H9 (cell line): ENCODE measurements at regions not wholly inside any gene's neighbourhood (a gene's known extent, or its start where the extent isn't known, plus 50 kb on each side); places are given as distances from the start of the nearest gene placed in this dataset.

ENCODE experiments used
- DNase-seq: peaks from one replicate; pipeline ENCODE4 v3.0.0-alpha.2; 2017
- H2AFZ ChIP-seq: one replicate; pipeline ENCODE4 v1.6.1; 2013; ENCODE audit warnings: mild to moderate bottlenecking, low read length, control low read depth, moderate library complexity
- H2AK5ac ChIP-seq: 2 replicates; pipeline ENCODE4 v1.6.1; 2013; ENCODE audit warnings: low read length, control low read depth, mixed read lengths; ENCODE audit not compliant: insufficient read length
- H2BK120ac ChIP-seq: one replicate; pipeline ENCODE4 v1.6.1; 2013; ENCODE audit warnings: low read depth, mild to moderate bottlenecking, low read length, control low read depth, inconsistent platforms; ENCODE audit not compliant: poor library complexity, severe bottlenecking
- H2BK12ac ChIP-seq: 2 replicates; pipeline ENCODE4 v1.6.1; 2013; ENCODE audit warnings: low read length, control low read depth, mixed read lengths, low read depth; ENCODE audit not compliant: insufficient read length
- H2BK15ac ChIP-seq: 2 replicates; pipeline ENCODE4 v1.6.1; 2013; ENCODE audit warnings: low read depth, low read length, control low read depth
- H2BK20ac ChIP-seq: one replicate; pipeline ENCODE4 v1.6.1; 2013; ENCODE audit warnings: low read depth, mild to moderate bottlenecking, low read length, control low read depth, inconsistent platforms; ENCODE audit not compliant: poor library complexity, severe bottlenecking
- H2BK5ac ChIP-seq: 2 replicates; pipeline ENCODE4 v1.6.1; 2013; ENCODE audit warnings: low read length, control low read depth, mixed read lengths; ENCODE audit not compliant: insufficient read length
- H3K14ac ChIP-seq: 2 replicates; pipeline ENCODE4 v1.6.1; 2013; ENCODE audit warnings: low read length, control low read depth; ENCODE audit not compliant: insufficient read depth
- H3K18ac ChIP-seq: 2 replicates; pipeline ENCODE4 v1.6.1; 2013; ENCODE audit warnings: low read depth, mild to moderate bottlenecking, mixed read lengths, low read length, control low read depth; ENCODE audit not compliant: insufficient read length
- H3K23ac ChIP-seq: 2 replicates; pipeline ENCODE4 v1.6.1; 2013; ENCODE audit warnings: low read length, control low read depth, mixed read lengths, low read depth; ENCODE audit not compliant: insufficient read length
- H3K23me2 ChIP-seq: 2 replicates; pipeline ENCODE4 v1.6.1; 2013; ENCODE audit warnings: low read depth, mild to moderate bottlenecking, mixed read lengths, low read length, control low read depth; ENCODE audit not compliant: insufficient read length, poor library complexity, severe bottlenecking
- H3K27ac ChIP-seq: 2 replicates; pipeline ENCODE4 v1.5.1; 2013; ENCODE audit warnings: low read length, control low read depth, mixed read lengths, low read depth; ENCODE audit not compliant: insufficient read length
- H3K27me3 ChIP-seq: 2 replicates; pipeline ENCODE4 v1.6.1; 2013; ENCODE audit warnings: low read length, control low read depth, inconsistent platforms; ENCODE audit not compliant: insufficient read depth
- H3K4ac ChIP-seq: 2 replicates; pipeline ENCODE4 v1.6.1; 2013; ENCODE audit warnings: low read depth, mild to moderate bottlenecking, control low read depth, inconsistent platforms, low read length, moderate library complexity
- H3K4me1 ChIP-seq: 2 replicates; pipeline ENCODE4 v1.6.1; 2013; ENCODE audit warnings: low read length, control low read depth, inconsistent platforms; ENCODE audit not compliant: insufficient read depth
- H3K4me2 ChIP-seq: 2 replicates; pipeline ENCODE4 v1.6.1; 2013; ENCODE audit warnings: low read length, control low read depth, mixed read lengths; ENCODE audit not compliant: insufficient read length, insufficient read depth
- H3K56ac ChIP-seq: 2 replicates; pipeline ENCODE4 v1.6.1; 2013; ENCODE audit warnings: low read depth, mild to moderate bottlenecking, mixed read lengths, low read length, control low read depth; ENCODE audit not compliant: insufficient read length
- H3K79me1 ChIP-seq: 2 replicates; pipeline ENCODE4 v1.6.1; 2013; ENCODE audit warnings: low read depth, mild to moderate bottlenecking, moderate library complexity, low read length, control low read depth, inconsistent platforms; ENCODE audit not compliant: insufficient read depth, poor library complexity, severe bottlenecking
- H3K79me2 ChIP-seq: 2 replicates; pipeline ENCODE4 v1.6.1; 2013; ENCODE audit warnings: low read length, control low read depth, inconsistent platforms; ENCODE audit not compliant: insufficient read depth
- H3K9ac ChIP-seq: 2 replicates; pipeline ENCODE4 v1.6.1; 2013; ENCODE audit warnings: low read length, control low read depth, mixed read lengths; ENCODE audit not compliant: insufficient read length; ENCODE audit errors: extremely low read depth
- H3K9me3 ChIP-seq: one replicate; pipeline ENCODE4 v1.6.1; 2013; ENCODE audit warnings: low read depth, low read length, inconsistent platforms; ENCODE audit not compliant: control insufficient read depth
- H3T11ph ChIP-seq: one replicate; pipeline ENCODE4 v1.6.1; 2013; ENCODE audit warnings: mild to moderate bottlenecking, low read length, control low read depth, inconsistent platforms
- H4K20me1 ChIP-seq: one replicate; pipeline ENCODE4 v1.6.1; 2013; ENCODE audit not compliant: control insufficient read depth, insufficient read length, insufficient read depth
- H4K5ac ChIP-seq: 2 replicates; pipeline ENCODE4 v1.6.1; 2013; ENCODE audit warnings: low read depth, mild to moderate bottlenecking, mixed read lengths, low read length, control low read depth; ENCODE audit not compliant: insufficient read length
- H4K8ac ChIP-seq: replicated peaks from 2 replicates; pipeline ENCODE4 v1.6.1; 2013; ENCODE audit warnings: low read length, control low read depth, mixed read lengths, low read depth; ENCODE audit not compliant: insufficient read length
- H4K91ac ChIP-seq: 2 replicates; pipeline ENCODE4 v1.6.1; 2013; ENCODE audit warnings: low read depth, mild to moderate bottlenecking, moderate library complexity, mixed read lengths, low read length, control low read depth; ENCODE audit not compliant: insufficient read length
- H3K27ac Mint-ChIP-seq, 3 experiments: 2 replicates in 2 of 3; 3 replicates in 1 of 3; pipeline ENCODE4 v1.8.0; 2020 to 2021; ENCODE audit warnings: mixed read lengths in 3 of 3, mild to moderate bottlenecking in 1 of 3, moderate library complexity in 1 of 3
- H3K27me3 Mint-ChIP-seq: 2 replicates; pipeline ENCODE4 v1.8.0; 2021; ENCODE audit warnings: low read depth, mild to moderate bottlenecking, moderate library complexity, mixed read lengths
- H3K36me3 Mint-ChIP-seq, 3 experiments: 2 replicates in 2 of 3; 3 replicates in 1 of 3; pipeline ENCODE4 v1.8.0; 2020 to 2021; ENCODE audit warnings: low read depth in 3 of 3, mixed read lengths in 3 of 3; ENCODE audit not compliant: insufficient read depth in 1 of 3
- H3K4me1 Mint-ChIP-seq, 2 experiments: 2 replicates each; pipeline ENCODE4 v1.8.0; 2020; ENCODE audit warnings: mixed read lengths in 2 of 2
- H3K4me3 Mint-ChIP-seq, 2 experiments: 2 replicates in 1 of 2; 3 replicates in 1 of 2; pipeline ENCODE4 v1.8.0; 2020 to 2021; ENCODE audit warnings: mild to moderate bottlenecking in 2 of 2, mixed read lengths in 2 of 2, moderate library complexity in 1 of 2
- H3K9me3 Mint-ChIP-seq, 2 experiments: 2 replicates in 1 of 2; 3 replicates in 1 of 2; pipeline ENCODE4 v1.8.0; 2020; ENCODE audit warnings: mild to moderate bottlenecking in 2 of 2, mixed read lengths in 2 of 2, moderate library complexity in 1 of 2
- CTCF ChIP-seq: fragments of 200-600 bp; sonication (generic); conservative IDR thresholded peaks from 3 replicates; pipeline ENCODE4 v1.8.0; 2021; ENCODE audit warnings: antibody characterized with exemption, mild to moderate bottlenecking
- WGBS: extraction: QIAGEN DNeasy Blood & Tissue Kit; methylation state at CpG from one replicate; pipeline ENCODE4 v1.1.7; 2013; ENCODE audit warnings: missing lambda C conversion rate, low lambda C conversion rate, mixed read lengths; ENCODE audit not compliant: insufficient read length; ENCODE audit errors: extremely low coverage; 5-methylcytosine and 5-hydroxymethylcytosine counted together

GRCh38 chr10:118856106-118856505 lies 101.3 kb upstream of the CACUL1 start:
- no peaks in the 10 kb centered on the region for H3K79me1 ChIP-seq
- H2BK12ac ChIP-seq, result no peak overlapping the region
- peaks cover 3% of the 10 kb centered on the region for H3K27me3 Mint-ChIP-seq
- no peak overlapping the region for H2AFZ ChIP-seq
- no peak overlapping the region for H3K23ac ChIP-seq
- H3K23me2 ChIP-seq, result no peaks in the 10 kb centered on the region
- H3K14ac ChIP-seq, result no peak overlapping the region
- no peak overlapping the region for H2AK5ac ChIP-seq
- no peak overlapping the region for H3T11ph ChIP-seq
- no peak for TF ChIP-seq CTCF
- H3K79me2 ChIP-seq, result no peaks in the 10 kb centered on the region
- no peak overlapping the region for H4K5ac ChIP-seq
- no peak overlapping the region for H3K27ac ChIP-seq
- no peaks in the 10 kb centered on the region for H3K4me1 ChIP-seq
- no peak overlapping the region for H3K4me3 Mint-ChIP-seq
- no peak overlapping the region for H4K8ac ChIP-seq
- H3K9me3 ChIP-seq, result no peaks in the 10 kb centered on the region
- H3K27me3 ChIP-seq, result no peaks in the 10 kb centered on the region
- H3K4me2 ChIP-seq, result no peak overlapping the region
- H4K20me1 ChIP-seq, result no peaks in the 10 kb centered on the region
- H2BK5ac ChIP-seq, result no peak overlapping the region
- DNase-seq, result no peak
- H3K56ac ChIP-seq, result no peak overlapping the region
- H3K4ac ChIP-seq, result no peak overlapping the region
- no peak overlapping the region for H4K91ac ChIP-seq
- no peak overlapping the region for H2BK120ac ChIP-seq
- no peak overlapping the region for H3K9ac ChIP-seq
- H2BK15ac ChIP-seq, result no peak overlapping the region
- H3K4me1 Mint-ChIP-seq, result peaks cover 5 to 6% of the 10 kb centered on the region in 2 experiments; a peak in 2 of 4 replicates
- H3K36me3 Mint-ChIP-seq, result peaks cover 0 to 2% (median 0%) of the 10 kb centered on the region in 3 experiments; a peak in 1 of 7 replicates
- WGBS, result no CpG with 5 or more reads among the region's 3 CpGs
- H3K27ac Mint-ChIP-seq, result no peak overlapping the region
- H3K9me3 Mint-ChIP-seq, result peaks cover 2 to 4% of the 10 kb centered on the region in 2 experiments; a peak in 3 of 5 replicates
- no peak overlapping the region for H2BK20ac ChIP-seq
- H3K18ac ChIP-seq, result no peak overlapping the region
